ENCODE measurements at regions not wholly inside any gene's neighbourhood (a gene's known extent, or its start where the extent isn't known, plus 50 kb on each side); places are given as distances from the start of the nearest gene placed in this dataset.

- Histone ChIP-seq H3K36me3 (ENCODE audit: control insufficient read depth, insufficient read depth, low read length) (no peaks in the 10 kb centered on the region), H3K4me2 (ENCODE audit: low read length) (no peak overlapping the region), H3K4me3 (ENCODE audit: low read length) (no peak overlapping the region), H3K9ac (ENCODE audit: low read length) (no peak overlapping the region), H3K79me1 (ENCODE audit: low read length) (no peaks in the 10 kb centered on the region), H4K8ac (ENCODE audit: low read depth, low read length) (no peak overlapping the region), H3K23ac (ENCODE audit: low read length) (no peak overlapping the region), H3K79me2 (ENCODE audit: control insufficient read depth, insufficient read depth, low read length) (no peaks in the 10 kb centered on the region), H2AK5ac (ENCODE audit: low read length) (no peak overlapping the region), H3K56ac (ENCODE audit: low read length) (no peak overlapping the region), H3K4me1 (ENCODE audit: control insufficient read depth, low read depth, low read length) (no peaks in the 10 kb centered on the region), H2BK120ac (ENCODE audit: low read depth, low read length) (no peak overlapping the region), H2BK15ac (replicated peaks; ENCODE audit: low read depth) (no peak overlapping the region), H3K4ac (ENCODE audit: low read depth, low read length) (no peak overlapping the region), H3K18ac (ENCODE audit: low read length) (no peak overlapping the region), H3K27me3 (ENCODE audit: insufficient read depth, low read length, poor library complexity) (no peaks in the 10 kb centered on the region), H3K27ac (ENCODE audit: low read depth, low read length) (no peak overlapping the region), H4K5ac (ENCODE audit: low read length) (no peak overlapping the region), H2BK5ac (ENCODE audit: low read length) (no peak overlapping the region)
- DNase-seq, result no peak
- WGBS (ENCODE audit: extremely low coverage, insufficient coverage, low lambda C conversion rate), result no CpG with 5 or more reads among the region's 2 CpGs
Observed at GRCh38 chr5:42270771-42271170, 152.5 kb upstream of the GHR start.

DNA sequence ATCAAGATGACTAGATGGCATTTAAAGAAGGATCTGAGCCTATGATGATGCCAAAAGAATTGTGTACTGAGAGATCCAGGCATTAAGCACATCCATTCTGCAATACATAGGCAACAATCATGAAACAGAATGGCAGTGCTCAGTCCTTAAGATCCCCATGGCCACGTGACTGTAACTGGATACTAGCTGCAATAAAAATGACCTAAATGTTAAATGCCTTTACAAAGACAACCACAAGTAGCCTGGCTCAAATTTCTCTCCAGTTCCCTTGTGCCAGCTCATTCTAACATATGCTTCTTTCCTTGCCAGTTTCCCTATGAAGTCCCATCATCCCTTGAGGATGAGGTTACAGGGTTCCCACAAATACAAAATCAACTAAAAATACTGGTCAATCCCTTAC is 148.3 kb upstream of the GHR start:
- DNase-seq, result peak; percentile 16
- no peak overlapping the region for H3K9ac ChIP-seq (ENCODE audit: low read length)
- no peak overlapping the region for H3K4ac ChIP-seq (ENCODE audit: low read depth, low read length)
- no peak overlapping the region for H2AK5ac ChIP-seq (ENCODE audit: low read length)
- H3K79me2 ChIP-seq (ENCODE audit: control insufficient read depth, insufficient read depth, low read length), result no peaks in the 10 kb centered on the region
- H3K27ac ChIP-seq (ENCODE audit: low read depth, low read length), result no peak overlapping the region
- H3K36me3 ChIP-seq (ENCODE audit: control insufficient read depth, insufficient read depth, low read length), result no peaks in the 10 kb centered on the region
- no peak overlapping the region for H2BK15ac ChIP-seq (replicated peaks; ENCODE audit: low read depth)
- H4K8ac ChIP-seq (ENCODE audit: low read depth, low read length), result no peak overlapping the region
- WGBS (ENCODE audit: extremely low coverage, insufficient coverage, low lambda C conversion rate), result no CpG with 5 or more reads among the region's 1 CpG
- no peaks in the 10 kb centered on the region for H3K27me3 ChIP-seq (ENCODE audit: insufficient read depth, low read length, poor library complexity)
- no peak overlapping the region for H4K5ac ChIP-seq (ENCODE audit: low read length)
- H3K18ac ChIP-seq (ENCODE audit: low read length), result no peak overlapping the region
- no peak overlapping the region for H2BK120ac ChIP-seq (ENCODE audit: low read depth, low read length)
- H3K4me3 ChIP-seq (ENCODE audit: low read length), result no peak overlapping the region
- H2BK5ac ChIP-seq (ENCODE audit: low read length), result no peak overlapping the region
- no peak overlapping the region for H3K56ac ChIP-seq (ENCODE audit: low read length)
- no peaks in the 10 kb centered on the region for H3K79me1 ChIP-seq (ENCODE audit: low read length)
- no peaks in the 10 kb centered on the region for H3K4me1 ChIP-seq (ENCODE audit: control insufficient read depth, low read depth, low read length)
- H3K4me2 ChIP-seq (ENCODE audit: low read length), result no peak overlapping the region
- H3K23ac ChIP-seq (ENCODE audit: low read length), result no peak overlapping the region

DNA sequence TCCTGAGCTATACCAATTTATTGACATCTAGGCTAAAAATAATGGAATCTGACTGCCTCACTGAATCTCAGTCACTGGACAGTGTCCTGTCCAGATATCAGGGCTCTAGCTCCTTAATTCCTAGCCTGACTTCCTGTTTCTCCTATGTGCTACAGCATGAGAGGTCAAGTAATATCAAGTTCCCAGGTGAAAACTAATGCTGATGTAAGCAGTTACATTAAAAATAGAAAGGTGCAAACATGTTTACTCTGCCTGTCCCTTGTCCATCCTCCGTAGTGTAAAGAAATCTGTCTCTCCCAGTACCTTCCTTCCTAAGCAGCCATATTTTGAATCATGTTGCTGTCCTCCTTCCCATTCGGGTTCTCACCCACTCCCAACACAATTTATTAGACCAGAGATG is 145.9 kb upstream of the GHR start:
- Histone ChIP-seq H3K18ac (ENCODE audit: low read length) (no peak overlapping the region), H3K23ac (ENCODE audit: low read length) (no peak overlapping the region), H3K56ac (ENCODE audit: low read length) (no peak overlapping the region), H4K5ac (ENCODE audit: low read length) (no peak overlapping the region), H3K79me2 (ENCODE audit: control insufficient read depth, insufficient read depth, low read length) (no peaks in the 10 kb centered on the region), H3K36me3 (ENCODE audit: control insufficient read depth, insufficient read depth, low read length) (no peaks in the 10 kb centered on the region), H3K27me3 (ENCODE audit: insufficient read depth, low read length, poor library complexity) (no peaks in the 10 kb centered on the region), H3K9ac (ENCODE audit: low read length) (no peak overlapping the region), H2BK5ac (ENCODE audit: low read length) (no peak overlapping the region), H4K8ac (ENCODE audit: low read depth, low read length) (no peak overlapping the region), H2BK120ac (ENCODE audit: low read depth, low read length) (no peak overlapping the region), H3K4me3 (ENCODE audit: low read length) (no peak overlapping the region), H2AK5ac (ENCODE audit: low read length) (no peak overlapping the region), H3K4me2 (ENCODE audit: low read length) (no peak overlapping the region), H2BK15ac (replicated peaks; ENCODE audit: low read depth) (no peak overlapping the region), H3K4me1 (ENCODE audit: control insufficient read depth, low read depth, low read length) (no peaks in the 10 kb centered on the region), H3K79me1 (ENCODE audit: low read length) (no peaks in the 10 kb centered on the region), H3K4ac (ENCODE audit: low read depth, low read length) (no peak overlapping the region), H3K27ac (ENCODE audit: low read depth, low read length) (no peak overlapping the region)
- WGBS (ENCODE audit: extremely low coverage, insufficient coverage, low lambda C conversion rate), result no CpG with 5 or more reads among the region's 2 CpGs
- DNase-seq, result no peak

- no peak for DNase-seq
- no peak overlapping the region for H3K56ac ChIP-seq (ENCODE audit: low read length)
- H4K8ac ChIP-seq (ENCODE audit: low read depth, low read length), result no peak overlapping the region
- no peaks in the 10 kb centered on the region for H3K36me3 ChIP-seq (ENCODE audit: control insufficient read depth, insufficient read depth, low read length)
- H3K23ac ChIP-seq (ENCODE audit: low read length), result no peak overlapping the region
- no peak overlapping the region for H3K9ac ChIP-seq (ENCODE audit: low read length)
- H3K18ac ChIP-seq (ENCODE audit: low read length), result no peak overlapping the region
- no peak overlapping the region for H3K4me3 ChIP-seq (ENCODE audit: low read length)
- no peaks in the 10 kb centered on the region for H3K79me1 ChIP-seq (ENCODE audit: low read length)
- H2BK120ac ChIP-seq (ENCODE audit: low read depth, low read length), result no peak overlapping the region
- no peaks in the 10 kb centered on the region for H3K27me3 ChIP-seq (ENCODE audit: insufficient read depth, low read length, poor library complexity)
- H3K4me1 ChIP-seq (ENCODE audit: control insufficient read depth, low read depth, low read length), result peaks cover 9% of the 10 kb centered on the region
- H2BK15ac ChIP-seq (replicated peaks; ENCODE audit: low read depth), result no peak overlapping the region
- no peak overlapping the region for H4K5ac ChIP-seq (ENCODE audit: low read length)
- H2BK5ac ChIP-seq (ENCODE audit: low read length), result no peak overlapping the region
- H2AK5ac ChIP-seq (ENCODE audit: low read length), result no peak overlapping the region
- no peak overlapping the region for H3K4me2 ChIP-seq (ENCODE audit: low read length)
- H3K79me2 ChIP-seq (ENCODE audit: control insufficient read depth, insufficient read depth, low read length), result no peaks in the 10 kb centered on the region
- no peak overlapping the region for H3K27ac ChIP-seq (ENCODE audit: low read depth, low read length)
- no peak overlapping the region for H3K4ac ChIP-seq (ENCODE audit: low read depth, low read length)
Observed at GRCh38 chr5:42284584-42284983, 138.7 kb upstream of the GHR start.

DNA sequence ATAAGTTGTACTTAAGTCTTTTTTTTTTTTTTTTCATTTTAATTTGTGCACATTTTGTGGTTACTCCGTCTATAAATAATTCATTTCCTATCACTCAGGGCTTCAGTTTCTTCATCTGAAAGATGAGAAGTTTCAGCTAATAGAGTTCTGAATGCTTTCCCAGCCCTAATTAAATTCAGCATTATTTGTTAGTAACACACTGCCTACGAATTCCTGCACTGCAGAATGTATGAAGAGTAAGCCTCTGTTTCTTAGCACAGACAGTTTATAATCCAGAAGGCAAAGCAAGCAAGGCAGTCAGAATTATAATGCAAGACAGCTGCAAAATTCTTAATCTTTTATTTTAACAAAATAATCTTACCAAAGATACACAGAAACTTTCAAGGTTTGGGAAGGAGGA is 138.0 kb upstream of the GHR start:
- Histone ChIP-seq H2BK120ac (ENCODE audit: low read depth, low read length) (no peak overlapping the region), H4K8ac (ENCODE audit: low read depth, low read length) (no peak overlapping the region), H3K27me3 (ENCODE audit: insufficient read depth, low read length, poor library complexity) (no peaks in the 10 kb centered on the region), H4K5ac (ENCODE audit: low read length) (no peak overlapping the region), H3K56ac (ENCODE audit: low read length) (peak overlapping the region; percentile 66), H3K4me2 (ENCODE audit: low read length) (no peak overlapping the region), H3K23ac (ENCODE audit: low read length) (no peak overlapping the region), H3K4ac (ENCODE audit: low read depth, low read length) (no peak overlapping the region), H3K18ac (ENCODE audit: low read length) (no peak overlapping the region), H3K4me1 (ENCODE audit: control insufficient read depth, low read depth, low read length) (peaks cover 9% of the 10 kb centered on the region), H3K27ac (ENCODE audit: low read depth, low read length) (no peak overlapping the region), H3K4me3 (ENCODE audit: low read length) (no peak overlapping the region), H2BK15ac (replicated peaks; ENCODE audit: low read depth) (no peak overlapping the region), H3K79me2 (ENCODE audit: control insufficient read depth, insufficient read depth, low read length) (no peaks in the 10 kb centered on the region), H3K79me1 (ENCODE audit: low read length) (no peaks in the 10 kb centered on the region), H2AK5ac (ENCODE audit: low read length) (no peak overlapping the region), H3K36me3 (ENCODE audit: control insufficient read depth, insufficient read depth, low read length) (no peaks in the 10 kb centered on the region), H3K9ac (ENCODE audit: low read length) (no peak overlapping the region), H2BK5ac (ENCODE audit: low read length) (no peak overlapping the region)
- WGBS (ENCODE audit: extremely low coverage, insufficient coverage, low lambda C conversion rate), result no CpG with 5 or more reads among the region's 2 CpGs
- no peak for DNase-seq

- Histone ChIP-seq H3K4ac (ENCODE audit: low read depth, low read length) (no peak overlapping the region), H3K23ac (ENCODE audit: low read length) (no peak overlapping the region), H2AK5ac (ENCODE audit: low read length) (no peak overlapping the region), H3K56ac (ENCODE audit: low read length) (no peak overlapping the region), H3K79me2 (ENCODE audit: control insufficient read depth, insufficient read depth, low read length) (no peaks in the 10 kb centered on the region), H3K4me1 (ENCODE audit: control insufficient read depth, low read depth, low read length) (no peaks in the 10 kb centered on the region), H4K8ac (ENCODE audit: low read depth, low read length) (no peak overlapping the region), H3K79me1 (ENCODE audit: low read length) (no peaks in the 10 kb centered on the region), H3K18ac (ENCODE audit: low read length) (no peak overlapping the region), H3K36me3 (ENCODE audit: control insufficient read depth, insufficient read depth, low read length) (no peaks in the 10 kb centered on the region), H3K27ac (ENCODE audit: low read depth, low read length) (no peak overlapping the region), H4K5ac (ENCODE audit: low read length) (no peak overlapping the region), H3K27me3 (ENCODE audit: insufficient read depth, low read length, poor library complexity) (no peaks in the 10 kb centered on the region), H3K4me2 (ENCODE audit: low read length) (no peak overlapping the region), H2BK120ac (ENCODE audit: low read depth, low read length) (no peak overlapping the region), H2BK15ac (replicated peaks; ENCODE audit: low read depth) (no peak overlapping the region), H3K9ac (ENCODE audit: low read length) (no peak overlapping the region), H2BK5ac (ENCODE audit: low read length) (no peak overlapping the region), H3K4me3 (ENCODE audit: low read length) (no peak overlapping the region)
- no CpG with 5 or more reads among the region's 2 CpGs for WGBS (ENCODE audit: extremely low coverage, insufficient coverage, low lambda C conversion rate)
- no peak for DNase-seq
Observed at GRCh38 chr5:42300496-42300895, 122.7 kb upstream of the GHR start.
